ENCODE measurements at regions not wholly inside any gene's neighbourhood (a gene's known extent, or its start where the extent isn't known, plus 50 kb on each side); places are given as distances from the start of the nearest gene placed in this dataset.
"Not testable (repeated sequence)": the region's sequence is repeated elsewhere in the genome, so short reads cannot be mapped to it uniquely, and the experiment has no call there.

DNA sequence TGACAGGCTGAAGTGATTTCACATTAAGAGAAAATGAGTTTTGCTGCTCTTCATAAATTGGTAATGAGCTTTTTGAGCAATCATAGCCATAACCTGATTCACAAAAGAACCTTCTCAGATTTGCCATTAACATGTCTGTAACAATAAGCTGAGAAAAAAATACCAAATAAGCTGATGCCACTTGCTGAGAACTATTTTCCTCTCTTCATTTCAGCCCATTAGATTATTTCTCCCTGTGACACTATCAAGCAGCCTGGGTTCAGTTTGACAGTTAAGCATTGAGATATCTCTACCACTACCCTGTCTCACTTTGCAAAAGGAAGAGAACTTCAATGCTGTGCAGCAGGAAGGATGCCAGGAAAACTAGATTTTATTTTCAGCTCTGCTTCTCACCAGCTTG, 673.9 kb downstream of the TRIB2 start:
- TF ChIP-seq, protein P1, sequence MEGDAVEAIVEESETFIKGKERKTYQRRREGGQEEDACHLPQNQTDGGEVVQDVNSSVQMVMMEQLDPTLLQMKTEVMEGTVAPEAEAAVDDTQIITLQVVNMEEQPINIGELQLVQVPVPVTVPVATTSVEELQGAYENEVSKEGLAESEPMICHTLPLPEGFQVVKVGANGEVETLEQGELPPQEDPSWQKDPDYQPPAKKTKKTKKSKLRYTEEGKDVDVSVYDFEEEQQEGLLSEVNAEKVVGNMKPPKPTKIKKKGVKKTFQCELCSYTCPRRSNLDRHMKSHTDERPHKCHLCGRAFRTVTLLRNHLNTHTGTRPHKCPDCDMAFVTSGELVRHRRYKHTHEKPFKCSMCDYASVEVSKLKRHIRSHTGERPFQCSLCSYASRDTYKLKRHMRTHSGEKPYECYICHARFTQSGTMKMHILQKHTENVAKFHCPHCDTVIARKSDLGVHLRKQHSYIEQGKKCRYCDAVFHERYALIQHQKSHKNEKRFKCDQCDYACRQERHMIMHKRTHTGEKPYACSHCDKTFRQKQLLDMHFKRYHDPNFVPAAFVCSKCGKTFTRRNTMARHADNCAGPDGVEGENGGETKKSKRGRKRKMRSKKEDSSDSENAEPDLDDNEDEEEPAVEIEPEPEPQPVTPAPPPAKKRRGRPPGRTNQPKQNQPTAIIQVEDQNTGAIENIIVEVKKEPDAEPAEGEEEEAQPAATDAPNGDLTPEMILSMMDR (IDR thresholded peaks at IDR 0.05), result no peak
- H3K9me3 ChIP-seq, result peaks cover 0 to 8% of the 10 kb centered on the region in 2 donors
- H3K36me3 ChIP-seq, result no peaks in the 10 kb centered on the region
- no peak for DNase-seq (ENCODE audit: low spot score)
- no peak overlapping the region for H3K27ac ChIP-seq
- H3K4me3 ChIP-seq, result no peak overlapping the region
- no peaks in the 10 kb centered on the region for H3K27me3 ChIP-seq
- H3K4me1 ChIP-seq, result no peaks in the 10 kb centered on the region

DNA sequence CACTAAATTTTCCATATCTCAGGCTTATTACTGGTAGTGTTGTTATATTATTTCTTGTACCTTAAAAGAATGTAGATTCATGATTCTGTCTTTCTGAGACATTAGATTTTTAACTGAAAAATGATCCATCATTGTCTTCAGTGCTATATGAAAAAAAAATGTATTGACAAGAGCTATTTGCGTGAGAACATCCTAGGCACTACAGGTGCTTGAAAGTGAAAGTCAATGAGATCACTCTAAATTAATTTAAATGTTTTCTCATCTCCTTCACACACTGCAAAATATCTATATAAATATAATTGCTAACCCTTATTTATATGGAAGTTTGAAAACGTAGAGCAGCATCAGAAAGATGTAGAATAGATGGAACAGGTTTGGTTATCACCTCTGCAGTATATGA, 684.6 kb downstream of the TRIB2 start:
- Histone ChIP-seq H3K27me3 (no peaks in the 10 kb centered on the region), H3K4me3 (no peak overlapping the region), H3K36me3 (no peaks in the 10 kb centered on the region), H3K9me3 (peaks cover 0 to 4% of the 10 kb centered on the region in 2 donors), H3K4me1 (no peaks in the 10 kb centered on the region), H3K27ac (no peak overlapping the region)
- TF ChIP-seq, protein P1 (IDR thresholded peaks at IDR 0.05), result no peak
- DNase-seq (ENCODE audit: low spot score), result no peak

DNA sequence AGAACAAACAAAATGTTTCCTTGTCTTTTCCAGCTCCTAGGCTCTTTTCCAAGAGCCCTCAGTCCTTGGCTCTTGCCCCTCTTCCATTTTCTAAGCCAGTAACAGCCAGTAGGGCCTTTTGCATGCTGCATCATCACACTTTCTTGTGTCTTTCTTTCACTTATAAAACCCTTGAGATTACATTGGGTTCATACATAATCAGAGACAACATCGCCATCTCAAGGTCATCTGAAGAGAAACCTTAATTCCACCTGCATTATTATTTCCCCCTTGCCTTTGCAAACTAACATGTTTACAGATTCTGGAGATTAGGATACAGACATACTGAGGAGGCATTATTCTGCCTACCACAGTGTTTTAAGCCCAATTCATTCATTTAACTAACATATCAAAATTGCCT, 697.3 kb downstream of the TRIB2 start:
- Histone ChIP-seq H3K27ac (no peak overlapping the region), H3K36me3 (no peaks in the 10 kb centered on the region), H3K4me1 (no peaks in the 10 kb centered on the region), H3K9me3 (no peaks in the 10 kb centered on the region), H3K27me3 (no peaks in the 10 kb centered on the region), H3K4me3 (no peak overlapping the region)
- DNase-seq (ENCODE audit: low spot score), result no peak
- TF ChIP-seq, protein P1 (IDR thresholded peaks at IDR 0.05), result no peak

- Histone ChIP-seq H3K4me3 (no peak overlapping the region), H3K27me3 (no peaks in the 10 kb centered on the region), H3K27ac (no peak overlapping the region), H3K4me1 (no peaks in the 10 kb centered on the region), H3K36me3 (no peaks in the 10 kb centered on the region), H3K9me3 (no peaks in the 10 kb centered on the region)
- TF ChIP-seq, protein P1 (IDR thresholded peaks at IDR 0.05), result no peak
- DNase-seq (ENCODE audit: low spot score), result no peak
Measured at GRCh38 chr2:13414897-13415296, 698.2 kb downstream of the TRIB2 start.

DNA sequence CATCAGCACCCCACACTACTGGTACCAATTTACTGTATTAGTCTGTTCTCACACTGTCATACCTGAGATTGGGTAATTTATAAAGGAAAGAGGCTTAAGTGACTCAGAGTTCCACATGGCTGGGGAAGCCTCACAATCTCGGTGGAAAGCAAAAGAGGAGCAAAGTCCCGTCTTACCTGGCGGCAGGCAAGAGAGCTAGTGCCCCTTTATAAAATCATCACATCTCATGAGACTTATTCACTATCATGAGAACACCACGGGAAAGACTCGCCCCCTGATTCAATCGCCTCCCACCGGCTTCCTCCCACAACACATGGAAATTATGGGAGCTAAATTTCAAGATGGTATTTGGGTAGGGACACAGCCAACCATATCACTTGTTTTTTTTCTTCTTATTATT, 717.2 kb downstream of the TRIB2 start:
- no peaks in the 10 kb centered on the region for H3K9me3 ChIP-seq
- TF ChIP-seq, protein P1 (IDR thresholded peaks at IDR 0.05), result no peak
- no peaks in the 10 kb centered on the region for H3K4me1 ChIP-seq
- H3K4me3 ChIP-seq, result no peak overlapping the region
- no peak overlapping the region for H3K27ac ChIP-seq
- H3K27me3 ChIP-seq, result no peaks in the 10 kb centered on the region
- no peak for DNase-seq (ENCODE audit: low spot score)
- H3K36me3 ChIP-seq, result no peaks in the 10 kb centered on the region

GRCh38 chr2:13443554-13444261, 727.0 kb downstream of the TRIB2 start:
- H3K27ac ChIP-seq; DNase-seq (ENCODE audit: low spot score); H3K4me1 ChIP-seq; H3K4me3 ChIP-seq; H3K27me3 ChIP-seq; H3K9me3 ChIP-seq; H3K36me3 ChIP-seq: not testable (repeated sequence)
